Fibroblast of lung (primary cell): ENCODE measurements at regions not wholly inside any gene's neighbourhood (a gene's known extent, or its start where the extent isn't known, plus 50 kb on each side); places are given as distances from the start of the nearest gene placed in this dataset.

Experiments used
- DNase-seq, 2 donors: peaks; one replicate each; pipeline versions ENCODE4 v3.0.0 to v3.0.0-alpha.2; 2010; ENCODE audit warnings: low read depth in 2 of 2
- H2AFZ ChIP-seq: 2 replicates; pipeline ENCODE4 v1.5.1; 2012; ENCODE audit warnings: low read length, control low read depth, inconsistent platforms
- H3K27ac ChIP-seq: 2 replicates; pipeline ENCODE4 v1.5.1; 2011; ENCODE audit warnings: low read length, control low read depth; ENCODE audit not compliant: insufficient read depth
- H3K27me3 ChIP-seq: 2 replicates; pipeline ENCODE4 v1.5.1; 2011; ENCODE audit warnings: mild to moderate bottlenecking, low read length; ENCODE audit not compliant: control insufficient read depth, insufficient read depth
- H3K36me3 ChIP-seq: 2 replicates; pipeline ENCODE4 v1.5.1; 2011; ENCODE audit warnings: low read length; ENCODE audit not compliant: control insufficient read depth, insufficient read depth
- H3K4me1 ChIP-seq: 2 replicates; pipeline ENCODE4 v1.5.1; 2011; ENCODE audit warnings: low read length; ENCODE audit not compliant: control insufficient read depth, insufficient read depth; ENCODE audit errors: extremely low read depth
- H3K4me2 ChIP-seq: 2 replicates; pipeline ENCODE4 v1.5.1; 2011; ENCODE audit warnings: low read length, control low read depth; ENCODE audit not compliant: insufficient read depth; ENCODE audit errors: extremely low read depth
- H3K4me3 ChIP-seq, 4 experiments: fragments of 200-600 bp in 1 of 4; sonication (generic) in 1 of 4; replicated peaks in 1 of 4; 2 replicates each; pipeline ENCODE4 v1.5.1; 2011 to 2016; ENCODE audit warnings: low read length in 4 of 4, low read depth in 3 of 4, mild to moderate bottlenecking in 3 of 4, control low read depth in 2 of 4, inconsistent platforms in 1 of 4, mixed read lengths in 1 of 4; ENCODE audit not compliant: insufficient read depth in 1 of 4; ENCODE audit errors: control extremely low read depth in 1 of 4
- H3K79me2 ChIP-seq: 2 replicates; pipeline ENCODE4 v1.5.1; 2012; ENCODE audit warnings: mild to moderate bottlenecking, low read length, inconsistent platforms; ENCODE audit not compliant: control insufficient read depth, insufficient read depth
- H3K9ac ChIP-seq: 2 replicates; pipeline ENCODE4 v1.5.1; 2011; ENCODE audit warnings: mild to moderate bottlenecking, low read length, control low read depth; ENCODE audit not compliant: insufficient read depth
- H3K9me3 ChIP-seq: 2 replicates; pipeline ENCODE4 v1.5.1; 2012; ENCODE audit warnings: low read depth, low read length; ENCODE audit not compliant: control insufficient read depth, insufficient read depth
- H4K20me1 ChIP-seq: 2 replicates; pipeline ENCODE4 v1.5.1; 2011; ENCODE audit warnings: low read length; ENCODE audit not compliant: control insufficient read depth, insufficient read depth; ENCODE audit errors: extremely low read depth
- EZH2 ChIP-seq: IDR thresholded peaks from 2 replicates; pipeline ENCODE4 v1.5.1; 2012; ENCODE audit warnings: low read length, control low read depth, mild to moderate bottlenecking; ENCODE audit errors: missing control alignments
- TF ChIP-seq, protein P1 (sequence below), 2 donors: IDR thresholded peaks in 1 of 2; conservative IDR thresholded peaks in 1 of 2; 1 replicate in 1 of 2; 2 replicates in 1 of 2; pipeline ENCODE4 v1.5.1; 2011 to 2012; ENCODE audit warnings: low read length in 2 of 2, control low read depth in 1 of 2, inconsistent platforms in 1 of 2, low read depth in 1 of 2, mild to moderate bottlenecking in 1 of 2

DNA sequence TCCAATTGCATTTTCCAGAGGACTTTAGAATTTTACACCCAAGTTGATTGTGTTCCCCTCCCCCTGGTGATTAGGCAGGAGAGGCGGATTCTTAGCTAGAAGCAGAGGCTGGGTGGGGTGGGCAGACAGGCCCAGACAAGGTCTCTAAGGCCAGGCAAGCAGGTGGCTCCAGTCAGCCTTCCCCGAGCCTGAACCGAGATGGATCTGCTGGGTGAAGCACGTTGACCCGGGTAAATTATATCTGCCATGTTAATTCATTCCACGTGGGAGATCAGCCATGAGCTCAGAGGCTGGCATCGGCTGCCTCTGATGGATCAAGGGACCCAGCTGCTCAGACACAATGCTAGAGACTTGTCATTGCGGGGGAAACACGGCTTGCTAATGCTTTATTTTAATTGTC is 159.5 kb upstream of the MAFB start:
- no peaks in the 10 kb centered on the region for H3K79me2 ChIP-seq
- H3K27me3 ChIP-seq = no peaks in the 10 kb centered on the region
- no peak overlapping the region for H3K9ac ChIP-seq
- no peak overlapping the region for H3K4me3 ChIP-seq
- no peaks in the 10 kb centered on the region for H3K36me3 ChIP-seq
- H3K4me1 ChIP-seq = no peaks in the 10 kb centered on the region
- H3K9me3 ChIP-seq = no peaks in the 10 kb centered on the region
- no peaks in the 10 kb centered on the region for H4K20me1 ChIP-seq
- TF ChIP-seq, protein P1, sequence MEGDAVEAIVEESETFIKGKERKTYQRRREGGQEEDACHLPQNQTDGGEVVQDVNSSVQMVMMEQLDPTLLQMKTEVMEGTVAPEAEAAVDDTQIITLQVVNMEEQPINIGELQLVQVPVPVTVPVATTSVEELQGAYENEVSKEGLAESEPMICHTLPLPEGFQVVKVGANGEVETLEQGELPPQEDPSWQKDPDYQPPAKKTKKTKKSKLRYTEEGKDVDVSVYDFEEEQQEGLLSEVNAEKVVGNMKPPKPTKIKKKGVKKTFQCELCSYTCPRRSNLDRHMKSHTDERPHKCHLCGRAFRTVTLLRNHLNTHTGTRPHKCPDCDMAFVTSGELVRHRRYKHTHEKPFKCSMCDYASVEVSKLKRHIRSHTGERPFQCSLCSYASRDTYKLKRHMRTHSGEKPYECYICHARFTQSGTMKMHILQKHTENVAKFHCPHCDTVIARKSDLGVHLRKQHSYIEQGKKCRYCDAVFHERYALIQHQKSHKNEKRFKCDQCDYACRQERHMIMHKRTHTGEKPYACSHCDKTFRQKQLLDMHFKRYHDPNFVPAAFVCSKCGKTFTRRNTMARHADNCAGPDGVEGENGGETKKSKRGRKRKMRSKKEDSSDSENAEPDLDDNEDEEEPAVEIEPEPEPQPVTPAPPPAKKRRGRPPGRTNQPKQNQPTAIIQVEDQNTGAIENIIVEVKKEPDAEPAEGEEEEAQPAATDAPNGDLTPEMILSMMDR (conservative IDR thresholded peaks at IDR 0.05 in 1 of 2, IDR thresholded peaks at IDR 0.05 in 1 of 2; ENCODE audit: low read depth in 1 of 2, low read length in 2 of 2) = no peak
- no peak for TF ChIP-seq EZH2
- no peak overlapping the region for H3K4me2 ChIP-seq
- no peak overlapping the region for H2AFZ ChIP-seq
- H3K27ac ChIP-seq = no peak overlapping the region
- DNase-seq = no peak

DNA sequence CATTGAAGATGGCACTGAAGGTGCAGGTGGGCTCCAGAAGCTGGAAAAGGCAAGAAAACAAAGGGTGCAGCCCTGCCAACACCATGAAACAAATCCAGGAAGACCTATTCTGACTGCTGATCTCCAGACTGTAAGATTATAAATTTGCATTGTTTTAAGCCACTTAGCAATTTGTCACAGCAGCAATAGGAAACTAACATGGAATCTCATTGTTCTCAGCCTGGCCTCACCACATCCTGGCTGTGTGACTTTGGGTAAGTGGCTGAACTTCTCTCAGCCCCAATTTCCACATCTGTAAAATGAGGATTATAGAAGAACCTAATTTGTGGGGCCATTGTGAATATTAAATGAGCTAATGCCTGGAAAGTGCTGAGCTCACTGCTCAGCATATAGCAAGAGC is 160.4 kb upstream of the MAFB start:
- Histone ChIP-seq H3K27ac (no peak overlapping the region), H2AFZ (no peak overlapping the region), H3K4me3 (no peak overlapping the region), H3K79me2 (no peaks in the 10 kb centered on the region), H4K20me1 (no peaks in the 10 kb centered on the region), H3K9ac (no peak overlapping the region), H3K4me2 (no peak overlapping the region), H3K27me3 (no peaks in the 10 kb centered on the region), H3K4me1 (no peaks in the 10 kb centered on the region), H3K9me3 (no peaks in the 10 kb centered on the region), H3K36me3 (no peaks in the 10 kb centered on the region)
- TF ChIP-seq, protein P1 (conservative IDR thresholded peaks at IDR 0.05 in 1 of 2, IDR thresholded peaks at IDR 0.05 in 1 of 2; ENCODE audit: low read depth in 1 of 2, low read length in 2 of 2) = no peak
- no peak for TF ChIP-seq EZH2
- no peak for DNase-seq

- H3K9ac ChIP-seq = no peak overlapping the region
- H3K36me3 ChIP-seq = no peaks in the 10 kb centered on the region
- no peak overlapping the region for H3K27ac ChIP-seq
- DNase-seq = no peak
- no peaks in the 10 kb centered on the region for H3K27me3 ChIP-seq
- H3K79me2 ChIP-seq = no peaks in the 10 kb centered on the region
- H3K4me2 ChIP-seq = no peak overlapping the region
- no peak overlapping the region for H2AFZ ChIP-seq
- no peaks in the 10 kb centered on the region for H3K4me1 ChIP-seq
- TF ChIP-seq EZH2 = no peak
- TF ChIP-seq, protein P1 (conservative IDR thresholded peaks at IDR 0.05 in 1 of 2, IDR thresholded peaks at IDR 0.05 in 1 of 2; ENCODE audit: low read depth in 1 of 2, low read length in 2 of 2) = no peak
- no peak overlapping the region for H3K4me3 ChIP-seq
- H4K20me1 ChIP-seq = no peaks in the 10 kb centered on the region
- no peaks in the 10 kb centered on the region for H3K9me3 ChIP-seq
These were observed 162.0 kb upstream of the MAFB start for GRCh38 chr20:40851051-40851450.
